ENCODE measurements at regions not wholly inside any gene's neighbourhood (a gene's known extent, or its start where the extent isn't known, plus 50 kb on each side); places are given as distances from the start of the nearest gene placed in this dataset.
"Not testable (repeated sequence)": the region's sequence is repeated elsewhere in the genome, so short reads cannot be mapped to it uniquely, and the experiment has no call there.

- no peak for DNase-seq
Measured at GRCh38 chr2:149768320-149768799, 180.8 kb upstream of the MMADHC start.

- DNase-seq = no peak
Measured at GRCh38 chr2:149767516-149767974, 180.0 kb upstream of the MMADHC start.

- DNase-seq = no peak
Measured at GRCh38 chr2:149766339-149766738, 178.8 kb upstream of the MMADHC start.

GRCh38 chr2:149765636-149766035 is 178.1 kb upstream of the MMADHC start:
- no peak for DNase-seq

- no peak for DNase-seq
Measured at GRCh38 chr2:149765003-149765402, 177.4 kb upstream of the MMADHC start.

GRCh38 chr2:149763358-149763757 is 175.8 kb upstream of the MMADHC start:
- no peak for DNase-seq

- DNase-seq = no peak
Measured at GRCh38 chr2:149761611-149762010, 174.0 kb upstream of the MMADHC start.

GRCh38 chr2:149759382-149759781 is 171.8 kb upstream of the MMADHC start:
- not testable (repeated sequence) for DNase-seq

- DNase-seq = not testable (repeated sequence)
Measured at GRCh38 chr2:149754722-149755121, 167.1 kb upstream of the MMADHC start.

GRCh38 chr2:149747456-149747855 is 159.9 kb upstream of the MMADHC start:
- no peak for DNase-seq

- DNase-seq = no peak
Measured at GRCh38 chr2:149745396-149746230, 158.0 kb upstream of the MMADHC start.

- DNase-seq = no peak
Measured at GRCh38 chr2:149744865-149745264, 157.3 kb upstream of the MMADHC start.

GRCh38 chr2:149743842-149744448 is 156.4 kb upstream of the MMADHC start:
- no peak for DNase-seq

- no peak for DNase-seq
Measured at GRCh38 chr2:149741646-149742045, 154.1 kb upstream of the MMADHC start.

- DNase-seq = no peak
Measured at GRCh38 chr2:149740490-149740889, 152.9 kb upstream of the MMADHC start.

- no peak for DNase-seq
Measured at GRCh38 chr2:149739883-149740265, 152.3 kb upstream of the MMADHC start.

GRCh38 chr2:149739171-149739882 is 151.8 kb upstream of the MMADHC start:
- no peak for DNase-seq

GRCh38 chr2:149738767-149739166 is 151.2 kb upstream of the MMADHC start:
- no peak for DNase-seq

GRCh38 chr2:149737896-149738295 is 150.3 kb upstream of the MMADHC start:
- DNase-seq = no peak

- no peak for DNase-seq
Measured at GRCh38 chr2:149735237-149735958, 147.8 kb upstream of the MMADHC start.

- no peak for DNase-seq
Measured at GRCh38 chr2:149733936-149734685, 146.5 kb upstream of the MMADHC start.

GRCh38 chr2:149732730-149733290 is 145.2 kb upstream of the MMADHC start:
- DNase-seq = no peak

All from NCI-H2029 treated with DMSO at 0.1 percent for 48 hours (cell line).